ENCODE measurements at regions not wholly inside any gene's neighbourhood (a gene's known extent, or its start where the extent isn't known, plus 50 kb on each side); places are given as distances from the start of the nearest gene placed in this dataset.

DNA sequence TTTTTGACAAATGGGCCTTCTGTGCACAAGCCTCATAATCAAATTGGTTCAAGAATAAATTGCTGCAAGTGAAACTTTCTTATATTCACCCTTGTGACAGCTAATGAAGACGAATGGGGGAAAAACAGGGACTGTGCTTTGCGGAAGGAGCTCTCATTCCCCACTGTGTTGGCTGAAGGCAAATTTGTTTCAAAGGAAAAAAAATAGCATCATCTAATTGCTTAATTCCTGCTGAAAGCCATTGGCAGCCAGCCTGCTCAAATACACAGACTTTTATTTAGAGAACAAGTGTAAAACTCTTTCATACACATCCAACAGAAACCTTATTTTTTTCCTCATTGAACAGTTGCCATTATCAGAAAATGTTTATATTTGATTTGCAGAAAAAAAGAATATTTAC lies 172.3 kb downstream of the ARL6IP6 start:
- no peak for TF ChIP-seq POLR2A (IDR thresholded peaks at IDR 0.05)
- TF ChIP-seq, protein P1, sequence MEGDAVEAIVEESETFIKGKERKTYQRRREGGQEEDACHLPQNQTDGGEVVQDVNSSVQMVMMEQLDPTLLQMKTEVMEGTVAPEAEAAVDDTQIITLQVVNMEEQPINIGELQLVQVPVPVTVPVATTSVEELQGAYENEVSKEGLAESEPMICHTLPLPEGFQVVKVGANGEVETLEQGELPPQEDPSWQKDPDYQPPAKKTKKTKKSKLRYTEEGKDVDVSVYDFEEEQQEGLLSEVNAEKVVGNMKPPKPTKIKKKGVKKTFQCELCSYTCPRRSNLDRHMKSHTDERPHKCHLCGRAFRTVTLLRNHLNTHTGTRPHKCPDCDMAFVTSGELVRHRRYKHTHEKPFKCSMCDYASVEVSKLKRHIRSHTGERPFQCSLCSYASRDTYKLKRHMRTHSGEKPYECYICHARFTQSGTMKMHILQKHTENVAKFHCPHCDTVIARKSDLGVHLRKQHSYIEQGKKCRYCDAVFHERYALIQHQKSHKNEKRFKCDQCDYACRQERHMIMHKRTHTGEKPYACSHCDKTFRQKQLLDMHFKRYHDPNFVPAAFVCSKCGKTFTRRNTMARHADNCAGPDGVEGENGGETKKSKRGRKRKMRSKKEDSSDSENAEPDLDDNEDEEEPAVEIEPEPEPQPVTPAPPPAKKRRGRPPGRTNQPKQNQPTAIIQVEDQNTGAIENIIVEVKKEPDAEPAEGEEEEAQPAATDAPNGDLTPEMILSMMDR (IDR thresholded peaks at IDR 0.05), result no peak
